Hematopoietic multipotent progenitor cell treated with erythropoietin and hydrocortisone succinate and interleukin-3 and kit ligand, for 4 days (in vitro differentiated cells): ENCODE measurements at regions not wholly inside any gene's neighbourhood (a gene's known extent, or its start where the extent isn't known, plus 50 kb on each side); places are given as distances from the start of the nearest gene placed in this dataset.
A peak's percentile ranks its signal among the peaks of the same experiment; 100 is the strongest.

Experiments
- DNase-seq: peaks from one replicate; pipeline ENCODE4 v3.0.0-alpha.2; 2015

GRCh38 chr20:60338556-60338955 lies 380.3 kb downstream of the CDH26 start:
- no peak for DNase-seq

GRCh38 chr20:60339738-60340137 lies 381.5 kb downstream of the CDH26 start:
- no peak for DNase-seq

DNA sequence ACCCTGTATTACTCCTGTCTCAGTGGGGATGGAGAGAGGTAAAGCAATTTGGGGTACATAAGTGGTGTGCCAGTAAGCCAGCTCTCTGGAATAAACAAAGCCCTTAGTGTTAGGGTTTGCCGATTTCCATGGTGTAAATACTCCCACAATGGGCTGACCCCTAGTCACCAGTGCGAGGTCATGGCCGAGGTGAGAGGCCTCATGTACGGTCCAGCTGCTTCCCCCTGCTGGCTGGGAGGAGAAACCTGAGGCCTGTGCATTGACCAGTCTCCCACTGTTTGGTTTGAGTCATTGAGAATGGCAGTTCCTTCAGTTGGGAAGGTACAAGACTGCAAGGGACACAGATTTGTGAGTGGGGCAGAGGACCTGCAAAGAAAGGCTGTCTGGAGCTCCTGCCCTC lies 382.0 kb downstream of the CDH26 start:
- DNase-seq = no peak

GRCh38 chr20:60341062-60341461 lies 382.8 kb downstream of the CDH26 start:
- DNase-seq = no peak

DNA sequence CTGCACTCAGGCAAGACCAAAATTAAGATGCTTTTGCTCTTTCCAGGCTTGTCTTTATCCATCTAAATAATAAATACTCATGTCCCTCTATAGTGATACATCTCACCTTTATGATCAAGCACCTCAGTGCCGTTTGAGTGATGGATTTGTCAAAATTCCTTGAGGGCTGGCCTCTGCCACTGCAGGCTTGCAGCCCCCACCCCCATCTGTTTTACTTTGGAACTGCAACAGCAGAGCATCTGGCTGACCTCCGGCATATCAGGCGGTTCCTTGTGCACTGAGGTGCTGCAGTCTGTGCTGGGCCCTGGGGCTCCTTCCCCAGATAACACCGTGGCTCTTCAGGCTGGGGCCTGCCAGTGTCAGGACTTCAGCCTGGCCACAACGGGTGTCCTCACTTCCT lies 386.9 kb downstream of the CDH26 start:
- DNase-seq = no peak

- DNase-seq = peak; percentile 5
Observed at GRCh38 chr20:60349418-60349817, 391.2 kb downstream of the CDH26 start.

DNA sequence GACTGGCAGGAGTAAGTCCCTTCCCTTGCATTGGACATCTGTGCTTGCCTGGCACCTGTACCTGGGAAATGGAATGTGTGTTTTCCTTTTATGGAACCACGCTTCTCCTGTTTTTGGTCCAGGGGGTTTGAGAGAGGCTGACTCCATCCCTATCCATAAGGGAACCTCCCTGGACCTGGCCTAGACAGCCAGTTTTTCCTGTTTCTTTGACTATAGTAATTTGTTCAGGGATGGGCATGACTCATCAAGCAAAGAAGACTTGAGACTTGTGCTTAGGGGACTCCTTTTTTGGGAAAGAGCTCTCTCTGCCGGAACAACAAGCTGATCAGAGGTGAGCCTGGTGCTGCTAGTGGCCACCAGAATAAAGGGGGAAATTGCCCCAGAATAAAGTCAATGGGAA lies 393.8 kb downstream of the CDH26 start:
- DNase-seq = no peak

DNA sequence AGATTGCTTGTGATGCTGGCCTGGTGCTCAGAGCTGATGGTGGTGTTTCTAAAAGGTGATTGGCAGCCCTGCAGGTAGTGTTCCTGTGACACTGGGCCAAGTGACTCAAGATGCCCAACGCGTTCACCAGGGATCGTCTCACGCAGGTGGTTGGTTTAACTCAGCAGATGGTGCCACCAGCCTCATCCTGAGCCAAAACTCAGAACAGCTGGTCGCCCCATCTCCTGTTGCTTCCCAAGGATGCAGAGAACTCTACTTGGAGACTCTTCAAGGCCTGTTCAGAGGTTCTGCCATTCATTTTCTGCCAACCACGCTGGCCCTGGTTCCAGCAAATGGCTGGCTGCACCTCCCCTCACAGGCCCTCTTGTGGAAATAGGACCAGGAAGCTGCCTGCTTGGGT lies 394.4 kb downstream of the CDH26 start:
- no peak for DNase-seq

GRCh38 chr20:60354024-60354580 lies 395.9 kb downstream of the CDH26 start:
- DNase-seq = peak; percentile 17

- no peak for DNase-seq
Observed at GRCh38 chr20:60358101-60358500, 399.9 kb downstream of the CDH26 start.

GRCh38 chr20:60359010-60359409 lies 400.8 kb downstream of the CDH26 start:
- DNase-seq = no peak

- DNase-seq = no peak
Observed at GRCh38 chr20:60361761-60362395, 403.7 kb downstream of the CDH26 start.

DNA sequence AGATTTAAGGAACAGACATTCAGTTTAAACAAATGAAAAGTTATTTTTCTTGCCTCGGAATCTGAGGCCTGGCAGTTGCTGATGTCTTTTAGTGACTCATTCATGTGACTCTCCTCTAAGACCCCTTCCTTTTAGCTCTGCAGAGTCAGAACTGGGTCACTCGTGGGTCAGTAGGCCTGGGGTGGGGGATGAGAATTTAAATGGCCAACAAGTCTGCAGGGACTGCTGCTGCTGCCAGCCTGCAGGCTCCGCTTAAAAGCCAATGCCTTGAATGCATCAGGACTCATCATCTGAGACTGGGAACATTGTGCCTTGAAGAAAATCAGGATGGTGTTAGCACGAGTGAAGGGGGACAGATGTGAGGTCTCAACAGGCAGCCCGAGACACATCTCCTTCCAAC lies 404.3 kb downstream of the CDH26 start:
- no peak for DNase-seq

DNA sequence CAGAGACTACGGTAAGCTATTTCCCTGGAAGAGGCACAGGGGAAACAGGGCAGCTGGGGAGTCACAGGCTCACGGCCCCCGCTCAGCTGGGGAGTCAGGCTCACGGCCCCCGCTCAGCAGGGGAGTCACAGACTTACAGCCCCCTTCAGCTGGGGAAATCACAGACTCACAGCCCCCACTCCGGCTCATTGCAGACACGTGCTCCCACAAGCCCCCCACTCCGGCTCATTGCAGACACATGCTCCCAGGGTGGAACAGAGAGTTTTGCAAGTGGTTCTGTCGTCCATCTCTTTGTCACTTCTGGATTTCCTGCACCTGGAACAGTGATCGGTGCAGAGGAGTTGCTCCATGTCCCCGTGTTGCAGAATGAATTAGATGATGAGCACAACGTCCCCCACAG lies 405.5 kb downstream of the CDH26 start:
- no peak for DNase-seq

DNA sequence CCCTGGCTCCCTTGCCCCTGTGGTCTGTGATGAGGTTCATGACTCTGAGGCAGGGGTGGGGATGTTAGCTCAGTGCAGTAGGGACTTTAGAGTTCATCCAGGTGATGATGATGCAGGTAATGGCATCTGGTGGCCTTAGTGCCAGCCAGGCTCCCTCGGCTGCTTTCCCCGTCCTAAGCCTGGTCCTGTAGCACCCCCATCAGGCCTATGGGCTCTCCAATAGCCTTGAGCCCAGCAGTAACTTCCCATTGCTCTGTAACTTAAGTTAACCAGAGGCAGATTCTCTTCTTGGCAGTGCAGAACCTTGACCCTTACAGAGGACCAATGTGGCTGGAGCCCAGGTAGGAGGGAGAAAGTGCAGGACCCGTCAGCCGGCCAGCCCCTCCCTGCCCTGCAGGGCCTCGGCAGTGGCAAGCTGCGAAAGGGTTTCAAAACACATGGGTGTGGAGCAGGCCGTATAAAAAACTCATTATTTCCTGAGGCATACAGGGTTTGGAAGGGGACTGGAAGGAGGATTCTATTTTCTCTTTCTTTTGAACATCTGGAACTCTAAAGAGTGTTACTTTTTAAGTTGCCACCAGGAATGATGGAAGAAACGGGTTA lies 406.9 kb downstream of the CDH26 start:
- DNase-seq = peak; percentile 13

DNA sequence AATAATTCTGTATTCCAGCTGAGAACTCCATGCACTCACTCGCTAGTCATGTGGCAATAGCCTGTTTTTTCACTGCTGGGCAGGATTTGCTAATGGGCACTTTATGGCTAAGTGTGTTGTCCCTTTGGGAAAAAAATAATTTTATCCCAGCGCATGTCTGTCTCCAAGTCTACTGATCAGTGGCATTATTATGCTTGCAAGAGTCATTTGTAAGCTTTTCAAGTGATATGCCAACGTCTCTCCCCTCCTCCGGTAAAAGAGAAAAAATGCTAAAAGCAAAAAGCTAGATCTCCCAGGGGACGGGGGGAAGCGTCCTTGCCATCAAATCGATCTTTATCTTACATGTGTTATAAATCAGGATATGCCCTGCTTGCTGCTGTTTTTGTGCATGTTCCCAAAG lies 407.7 kb downstream of the CDH26 start:
- no peak for DNase-seq

DNA sequence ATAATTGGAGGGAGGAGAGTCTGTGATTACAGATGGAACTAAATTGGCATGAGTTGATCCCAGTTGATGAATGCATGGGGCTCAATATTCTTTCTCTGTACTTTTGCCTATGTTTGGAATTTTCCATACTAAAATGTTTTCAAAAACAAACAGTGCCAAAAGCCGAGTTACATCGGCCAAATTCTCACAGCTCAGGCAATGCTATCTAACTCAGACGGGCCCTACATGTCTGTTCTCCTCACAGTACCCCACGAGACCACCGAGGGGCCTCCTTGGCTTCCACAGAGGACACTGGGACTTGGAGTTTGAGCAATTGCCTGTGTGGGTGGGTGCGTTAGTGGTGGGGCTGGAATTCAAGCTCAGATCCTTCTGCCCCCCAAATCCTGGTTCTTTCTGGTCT lies 413.2 kb downstream of the CDH26 start:
- no peak for DNase-seq

- DNase-seq = no peak
Observed at GRCh38 chr20:60372275-60372674, 414.1 kb downstream of the CDH26 start.

- DNase-seq = peak; percentile 35
Observed at GRCh38 chr20:60372822-60373221, 414.6 kb downstream of the CDH26 start.

DNA sequence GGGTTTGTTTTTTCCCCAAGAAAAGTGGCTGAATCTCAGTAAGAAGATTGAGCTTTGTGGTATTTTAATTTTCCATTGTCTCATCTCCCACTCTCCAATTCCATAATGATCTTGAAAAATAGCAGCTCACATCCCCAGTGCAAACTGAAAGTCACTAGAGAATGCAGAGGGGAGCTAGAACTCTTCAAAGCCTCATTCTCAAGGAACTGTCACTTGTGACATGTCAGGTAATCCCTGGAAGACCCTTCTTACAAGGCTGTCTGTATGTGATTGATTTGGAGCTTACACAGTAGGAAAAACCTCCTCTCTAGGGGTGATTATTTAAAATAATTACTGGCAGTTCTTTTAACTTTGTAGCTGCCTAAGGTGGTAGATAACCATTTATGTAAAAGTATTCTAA lies 420.4 kb downstream of the CDH26 start:
- DNase-seq = no peak

DNA sequence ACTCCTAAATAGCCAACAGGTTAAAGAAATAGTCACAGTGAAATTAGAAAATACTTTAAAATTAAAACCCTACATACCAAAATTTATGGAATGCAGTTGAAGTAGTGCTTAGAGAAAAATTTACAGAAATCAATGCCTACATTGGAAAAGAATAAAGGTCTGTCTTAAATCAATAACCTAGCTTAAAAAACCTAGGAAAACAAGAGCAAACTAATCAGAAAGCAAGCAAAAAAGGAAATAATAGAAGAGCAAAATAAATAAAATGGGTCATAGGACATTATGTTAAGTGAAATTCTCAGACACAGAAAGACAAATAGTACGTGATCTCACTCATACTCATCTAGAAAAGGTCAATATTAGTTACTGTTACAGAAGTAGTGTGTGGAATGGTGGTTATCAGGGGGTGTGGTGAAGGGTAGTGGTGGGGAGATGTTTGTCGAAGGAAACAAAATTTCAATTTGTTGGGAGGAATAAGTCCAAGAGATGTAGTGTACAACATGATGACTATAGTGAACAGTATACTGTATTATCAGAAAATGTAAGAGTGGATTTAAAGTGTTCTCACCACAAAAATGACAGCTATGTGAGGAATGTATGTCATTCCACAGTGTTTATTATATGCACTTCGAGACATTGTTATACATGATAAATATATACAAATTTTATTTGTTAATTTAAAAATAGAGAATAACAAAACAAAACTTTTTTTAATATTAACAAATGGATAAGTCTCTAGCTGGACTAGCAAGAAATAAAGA lies 423.6 kb downstream of the CDH26 start:
- DNase-seq = no peak

DNA sequence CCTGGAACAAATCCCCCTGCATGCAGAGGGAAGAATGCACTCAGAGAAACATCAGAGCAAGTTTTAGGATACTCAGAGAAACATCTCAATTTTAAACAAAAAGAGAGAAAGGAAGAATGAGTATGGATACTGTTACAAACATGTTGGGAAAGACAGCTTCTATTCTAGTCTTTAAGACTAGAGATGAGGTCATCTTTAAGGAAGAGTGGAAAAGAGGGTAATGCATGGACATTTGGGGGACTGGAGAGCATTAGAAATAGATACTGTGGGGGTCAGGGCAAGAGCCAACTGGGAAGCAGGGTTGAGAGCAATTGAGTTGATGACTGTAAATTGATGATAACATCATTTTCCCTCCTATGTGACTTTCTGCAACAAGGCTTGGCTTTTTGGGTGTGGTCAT lies 431.2 kb downstream of the CDH26 start:
- DNase-seq = no peak

GRCh38 chr20:60389882-60390281 lies 431.7 kb downstream of the CDH26 start:
- DNase-seq = no peak

DNA sequence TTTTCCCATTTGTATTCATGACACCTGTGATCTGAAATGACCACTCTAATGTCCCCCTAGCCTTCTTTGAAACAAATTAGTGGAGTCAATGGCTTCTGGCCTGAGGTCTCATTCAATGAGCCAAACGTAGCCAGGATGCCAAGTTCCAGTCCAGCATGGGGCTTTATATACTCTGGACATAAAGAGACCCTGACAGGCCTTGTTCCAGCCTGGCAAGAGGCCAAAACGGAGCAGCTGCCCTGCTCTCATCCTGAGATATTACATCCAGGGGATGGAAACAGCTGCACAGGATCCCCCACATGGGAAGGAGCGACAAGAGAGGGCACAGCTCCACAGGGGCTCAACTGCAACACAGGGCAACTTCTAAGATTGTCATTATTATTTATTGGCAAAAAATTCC lies 437.8 kb downstream of the CDH26 start:
- no peak for DNase-seq
